ENCODE measurements at regions not wholly inside any gene's neighbourhood (a gene's known extent, or its start where the extent isn't known, plus 50 kb on each side); places are given as distances from the start of the nearest gene placed in this dataset.

DNA sequence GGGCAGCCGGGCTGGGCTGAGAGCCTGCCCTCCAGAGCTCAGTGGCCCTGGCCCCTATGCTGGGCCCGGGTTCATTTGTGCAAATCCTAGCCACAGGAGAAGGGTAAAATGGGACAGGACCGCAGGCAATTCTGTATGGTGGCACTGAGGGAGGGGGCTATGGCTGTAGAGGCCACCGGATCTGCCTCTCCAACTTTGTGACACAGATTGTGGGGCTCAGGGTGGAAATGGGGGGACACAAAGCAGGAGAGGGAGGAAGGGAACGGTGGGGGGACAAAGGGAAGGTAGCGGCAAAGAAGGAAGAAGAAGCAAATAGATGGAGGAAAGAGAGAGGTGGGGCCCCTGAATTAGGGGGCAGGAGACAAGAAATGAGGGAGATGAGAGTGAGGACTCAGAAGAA lies 201.1 kb downstream of the SMAD2 start:
- peaks cover 6 to 9% (median 7%) of the 10 kb centered on the region in 3 donors for H3K27me3 Mint-ChIP-seq (ENCODE audit: low read depth in 3 of 3)
- WGBS (ENCODE audit: insufficient coverage) = 83% methylated on average over 5 of the region's 6 CpGs

DNA sequence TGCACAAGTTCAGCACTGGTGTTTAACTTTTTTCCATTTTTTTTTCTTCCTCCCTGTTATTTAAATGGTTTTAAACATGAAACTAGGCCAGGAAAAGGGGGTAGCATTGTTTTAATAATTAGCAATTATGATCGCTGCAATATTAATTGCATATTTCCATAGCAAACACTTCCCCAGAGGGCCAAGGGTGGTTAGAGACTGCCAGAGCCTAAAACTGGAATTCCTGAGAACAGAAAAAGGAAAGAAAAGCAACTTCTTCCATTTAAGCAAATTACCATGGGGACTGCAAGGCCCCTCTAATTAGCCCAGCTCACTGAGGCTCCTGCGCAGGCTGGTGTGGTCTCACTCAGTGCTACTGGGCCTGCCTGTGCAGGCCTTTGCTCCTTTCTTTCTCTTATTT lies 201.5 kb downstream of the SMAD2 start:
- intact Hi-C loops (cut with micrococcal nuclease) = no loop called here
- Histone ChIP-seq H3K36me3 (replicated peaks in 1 of 2; ENCODE audit: control insufficient read depth in 1 of 2, insufficient read depth in 2 of 2, low read length in 2 of 2) (no peaks in the 10 kb centered on the region), H3K4me2 (replicated peaks; ENCODE audit: extremely low read depth, low read length, poor library complexity, severe bottlenecking) (no peak overlapping the region), H3K4me1 (ENCODE audit: control insufficient read depth in 1 of 2, insufficient read depth in 2 of 2, low read length in 2 of 2) (no peaks in the 10 kb centered on the region), H4K20me1 (ENCODE audit: insufficient read depth, low read length) (no peaks in the 10 kb centered on the region), H3K27me3 (ENCODE audit: control insufficient read depth in 2 of 2, insufficient read depth in 2 of 2, low read length in 2 of 2) (no peaks in the 10 kb centered on the region), H2AFZ (ENCODE audit: insufficient read depth, low read depth, low read length, poor library complexity, severe bottlenecking) (no peak overlapping the region), H3K4me3 (replicated peaks in 1 of 3; ENCODE audit: low read depth in 2 of 3, low read length in 3 of 3) (no peak overlapping the region), H3K9ac (ENCODE audit: insufficient read depth, low read length, poor library complexity, severe bottlenecking) (no peak overlapping the region), H3K27ac (ENCODE audit: low read depth in 1 of 2, low read length in 2 of 2) (no peak overlapping the region), H3K79me2 (ENCODE audit: insufficient read depth, low read length) (no peaks in the 10 kb centered on the region), H3K9me3 (replicated peaks in 1 of 2; ENCODE audit: control insufficient read depth in 1 of 2, insufficient read depth in 1 of 2, low read length in 2 of 2) (no peaks in the 10 kb centered on the region)
- Mint-ChIP-seq H3K27me3 (ENCODE audit: low read depth in 3 of 3) (peaks cover 6 to 9% (median 8%) of the 10 kb centered on the region in 3 donors), H3K36me3 (no peaks in the 10 kb centered on the region), H3K4me1 (no peaks in the 10 kb centered on the region), H3K27ac (no peak overlapping the region), H3K9me3 (peaks cover 0 to 6% (median 0%) of the 10 kb centered on the region in 7 donors), H3K4me3 (no peak overlapping the region)
- DNase-seq = no peak
- TF ChIP-seq CTCF (IDR thresholded peaks at IDR 0.05) = no peak
- WGBS (ENCODE audit: insufficient coverage) = 100% methylated on average over 1 of the region's 2 CpGs

More for the DNA sequence above, 201.1 kb downstream of the SMAD2 start:
- no peaks in the 10 kb centered on the region for H3K79me2 ChIP-seq (ENCODE audit: insufficient read depth, low read length)
- no peak for TF ChIP-seq CTCF (IDR thresholded peaks at IDR 0.05)
- H3K4me3 ChIP-seq (replicated peaks in 1 of 3; ENCODE audit: low read depth in 2 of 3, low read length in 3 of 3) = no peak overlapping the region
- peaks cover 0 to 6% (median 0%) of the 10 kb centered on the region in 7 donors for H3K9me3 Mint-ChIP-seq
- no peaks in the 10 kb centered on the region for H4K20me1 ChIP-seq (ENCODE audit: insufficient read depth, low read length)
- no peak overlapping the region for H3K4me2 ChIP-seq (replicated peaks; ENCODE audit: extremely low read depth, low read length, poor library complexity, severe bottlenecking)
- H3K4me3 Mint-ChIP-seq = no peak overlapping the region
- no peaks in the 10 kb centered on the region for H3K4me1 ChIP-seq (ENCODE audit: control insufficient read depth in 1 of 2, insufficient read depth in 2 of 2, low read length in 2 of 2)
- H3K27ac ChIP-seq (ENCODE audit: low read depth in 1 of 2, low read length in 2 of 2) = no peak overlapping the region
- no peaks in the 10 kb centered on the region for H3K9me3 ChIP-seq (replicated peaks in 1 of 2; ENCODE audit: control insufficient read depth in 1 of 2, insufficient read depth in 1 of 2, low read length in 2 of 2)
- H3K36me3 Mint-ChIP-seq = no peaks in the 10 kb centered on the region
- H3K9ac ChIP-seq (ENCODE audit: insufficient read depth, low read length, poor library complexity, severe bottlenecking) = no peak overlapping the region
- no peaks in the 10 kb centered on the region for H3K27me3 ChIP-seq (ENCODE audit: control insufficient read depth in 2 of 2, insufficient read depth in 2 of 2, low read length in 2 of 2)
- no peaks in the 10 kb centered on the region for H3K4me1 Mint-ChIP-seq
- no peak for DNase-seq
- intact Hi-C loops (cut with micrococcal nuclease) = no loop called here
- no peak overlapping the region for H3K27ac Mint-ChIP-seq
- no peaks in the 10 kb centered on the region for H3K36me3 ChIP-seq (replicated peaks in 1 of 2; ENCODE audit: control insufficient read depth in 1 of 2, insufficient read depth in 2 of 2, low read length in 2 of 2)
- H2AFZ ChIP-seq (ENCODE audit: insufficient read depth, low read depth, low read length, poor library complexity, severe bottlenecking) = no peak overlapping the region
